ENCODE measurements at regions not wholly inside any gene's neighbourhood (a gene's known extent, or its start where the extent isn't known, plus 50 kb on each side); places are given as distances from the start of the nearest gene placed in this dataset.

DNA sequence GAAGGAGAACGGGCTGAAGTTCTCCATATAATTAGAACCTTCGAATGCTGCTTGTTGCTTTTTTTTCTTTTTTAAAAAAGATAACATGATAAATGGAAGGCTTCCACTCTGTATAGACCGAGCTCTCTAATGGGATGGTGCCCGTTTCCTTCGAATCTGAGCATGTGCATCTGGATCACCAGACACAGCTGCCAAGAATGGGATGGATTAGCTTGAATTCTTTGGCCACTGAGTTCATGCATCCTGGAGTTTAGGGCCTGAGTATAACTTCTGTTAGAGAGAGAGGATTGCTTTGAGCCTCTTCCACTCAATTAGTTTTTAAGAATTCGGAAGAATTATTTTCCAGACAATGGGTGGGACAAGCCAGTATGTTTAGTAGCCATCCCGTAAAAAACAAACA is 93.7 kb upstream of the GDNF start:
- H3K36me3 Mint-ChIP-seq: no peaks in the 10 kb centered on the region
- H3K4me1 Mint-ChIP-seq: no peaks in the 10 kb centered on the region
- no peak overlapping the region for H3K4me3 Mint-ChIP-seq
- no peak overlapping the region for H3K27ac Mint-ChIP-seq
- TF ChIP-seq, protein P1, sequence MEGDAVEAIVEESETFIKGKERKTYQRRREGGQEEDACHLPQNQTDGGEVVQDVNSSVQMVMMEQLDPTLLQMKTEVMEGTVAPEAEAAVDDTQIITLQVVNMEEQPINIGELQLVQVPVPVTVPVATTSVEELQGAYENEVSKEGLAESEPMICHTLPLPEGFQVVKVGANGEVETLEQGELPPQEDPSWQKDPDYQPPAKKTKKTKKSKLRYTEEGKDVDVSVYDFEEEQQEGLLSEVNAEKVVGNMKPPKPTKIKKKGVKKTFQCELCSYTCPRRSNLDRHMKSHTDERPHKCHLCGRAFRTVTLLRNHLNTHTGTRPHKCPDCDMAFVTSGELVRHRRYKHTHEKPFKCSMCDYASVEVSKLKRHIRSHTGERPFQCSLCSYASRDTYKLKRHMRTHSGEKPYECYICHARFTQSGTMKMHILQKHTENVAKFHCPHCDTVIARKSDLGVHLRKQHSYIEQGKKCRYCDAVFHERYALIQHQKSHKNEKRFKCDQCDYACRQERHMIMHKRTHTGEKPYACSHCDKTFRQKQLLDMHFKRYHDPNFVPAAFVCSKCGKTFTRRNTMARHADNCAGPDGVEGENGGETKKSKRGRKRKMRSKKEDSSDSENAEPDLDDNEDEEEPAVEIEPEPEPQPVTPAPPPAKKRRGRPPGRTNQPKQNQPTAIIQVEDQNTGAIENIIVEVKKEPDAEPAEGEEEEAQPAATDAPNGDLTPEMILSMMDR (IDR thresholded peaks at IDR 0.05): no peak
- Histone ChIP-seq H3K27me3 (ENCODE audit: control insufficient read depth in 2 of 2, insufficient read depth in 2 of 2, low read length in 2 of 2) (no peaks in the 10 kb centered on the region), H3K4me2 (replicated peaks; ENCODE audit: extremely low read depth, low read length, poor library complexity, severe bottlenecking) (no peak overlapping the region), H3K9ac (ENCODE audit: insufficient read depth, low read length, poor library complexity, severe bottlenecking) (no peak overlapping the region), H3K9me3 (replicated peaks in 1 of 2; ENCODE audit: control insufficient read depth in 1 of 2, insufficient read depth in 1 of 2, low read length in 2 of 2) (peaks cover 0 to 3% of the 10 kb centered on the region in 2 donors), H3K27ac (ENCODE audit: low read depth in 1 of 2, low read length in 2 of 2) (no peak overlapping the region), H3K4me1 (ENCODE audit: control insufficient read depth in 1 of 2, insufficient read depth in 2 of 2, low read length in 2 of 2) (no peaks in the 10 kb centered on the region), H4K20me1 (ENCODE audit: insufficient read depth, low read length) (no peaks in the 10 kb centered on the region), H3K36me3 (replicated peaks in 1 of 2; ENCODE audit: control insufficient read depth in 1 of 2, insufficient read depth in 2 of 2, low read length in 2 of 2) (no peaks in the 10 kb centered on the region), H3K79me2 (ENCODE audit: insufficient read depth, low read length) (no peaks in the 10 kb centered on the region), H3K4me3 (replicated peaks in 1 of 3; ENCODE audit: low read depth in 2 of 3, low read length in 3 of 3) (no peak overlapping the region), H2AFZ (ENCODE audit: insufficient read depth, low read depth, low read length, poor library complexity, severe bottlenecking) (no peak overlapping the region)
- peaks cover 0 to 3% (median 2%) of the 10 kb centered on the region in 7 donors for H3K9me3 Mint-ChIP-seq
- no peak for DNase-seq
- H3K27me3 Mint-ChIP-seq (ENCODE audit: low read depth in 3 of 3): peaks cover 0 to 8% (median 2%) of the 10 kb centered on the region in 3 donors
- 96% methylated on average over 4 of the region's 7 CpGs for WGBS (ENCODE audit: insufficient coverage)
- intact Hi-C loops (cut with micrococcal nuclease): no loop called here

DNA sequence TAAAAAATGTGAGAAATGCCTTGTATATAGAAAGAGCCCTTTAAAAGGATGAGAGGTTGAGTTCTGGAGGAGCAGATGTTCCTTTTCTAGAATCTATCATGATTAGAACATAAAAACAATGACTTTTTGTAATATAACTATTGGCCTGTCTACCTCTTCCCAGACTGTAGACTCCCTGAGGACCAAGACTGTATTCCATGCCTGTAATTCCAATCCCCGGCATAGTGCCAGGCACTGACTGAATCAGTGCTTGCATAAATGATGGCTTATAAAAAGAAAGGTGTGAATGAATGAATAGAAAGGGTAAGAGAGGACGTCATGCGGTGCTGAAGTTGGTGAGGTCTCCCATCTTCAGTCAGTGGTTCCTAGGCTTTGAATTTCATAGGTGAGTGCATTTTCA is 92.6 kb upstream of the GDNF start:
- Mint-ChIP-seq H3K4me1 (peaks cover 2% of the 10 kb centered on the region), H3K27ac (no peak overlapping the region), H3K27me3 (ENCODE audit: low read depth in 3 of 3) (peaks cover 0 to 8% (median 2%) of the 10 kb centered on the region in 3 donors), H3K4me3 (no peak overlapping the region), H3K9me3 (peaks cover 0 to 3% (median 2%) of the 10 kb centered on the region in 7 donors), H3K36me3 (no peaks in the 10 kb centered on the region)
- Histone ChIP-seq H3K79me2 (ENCODE audit: insufficient read depth, low read length) (no peaks in the 10 kb centered on the region), H3K36me3 (replicated peaks in 1 of 2; ENCODE audit: control insufficient read depth in 1 of 2, insufficient read depth in 2 of 2, low read length in 2 of 2) (no peaks in the 10 kb centered on the region), H3K27ac (ENCODE audit: low read depth in 1 of 2, low read length in 2 of 2) (no peak overlapping the region), H3K4me2 (replicated peaks; ENCODE audit: extremely low read depth, low read length, poor library complexity, severe bottlenecking) (no peak overlapping the region), H2AFZ (ENCODE audit: insufficient read depth, low read depth, low read length, poor library complexity, severe bottlenecking) (no peak overlapping the region), H3K4me1 (ENCODE audit: control insufficient read depth in 1 of 2, insufficient read depth in 2 of 2, low read length in 2 of 2) (no peaks in the 10 kb centered on the region), H3K27me3 (ENCODE audit: control insufficient read depth in 2 of 2, insufficient read depth in 2 of 2, low read length in 2 of 2) (no peaks in the 10 kb centered on the region), H3K4me3 (replicated peaks in 1 of 3; ENCODE audit: low read depth in 2 of 3, low read length in 3 of 3) (no peak overlapping the region), H4K20me1 (ENCODE audit: insufficient read depth, low read length) (no peaks in the 10 kb centered on the region), H3K9ac (ENCODE audit: insufficient read depth, low read length, poor library complexity, severe bottlenecking) (no peak overlapping the region), H3K9me3 (replicated peaks in 1 of 2; ENCODE audit: control insufficient read depth in 1 of 2, insufficient read depth in 1 of 2, low read length in 2 of 2) (peaks cover 0 to 3% of the 10 kb centered on the region in 2 donors)
- intact Hi-C loops (cut with micrococcal nuclease): no loop called here
- DNase-seq: no peak
- TF ChIP-seq, protein P1 (IDR thresholded peaks at IDR 0.05): no peak
- WGBS (ENCODE audit: insufficient coverage): 0% methylated on average over 1 of the region's 3 CpGs

Measured in CD14-positive monocyte (primary cell).